Astrocyte (in vitro differentiated cells and primary cell): ENCODE measurements at regions not wholly inside any gene's neighbourhood (a gene's known extent, or its start where the extent isn't known, plus 50 kb on each side); places are given as distances from the start of the nearest gene placed in this dataset.

Experiments used
- DNase-seq: peaks from one replicate; pipeline ENCODE4 v3.0.0-alpha.2; 2010; ENCODE audit warnings: low read depth
- FAIRE-seq: peaks from 2 replicates; lab custom pipeline; 2011; peaks lifted over from hg19 to GRCh38; lab: Jason Lieb, UNC
- H2AFZ ChIP-seq: 2 replicates; pipeline ENCODE4 v1.6.0; 2012; ENCODE audit warnings: low read depth, low read length, inconsistent platforms
- H3K27ac ChIP-seq: 2 replicates; pipeline ENCODE4 v1.5.1; 2011; ENCODE audit warnings: low read depth, low read length, inconsistent platforms
- H3K27me3 ChIP-seq: 2 replicates; pipeline ENCODE4 v1.6.0; 2011; ENCODE audit warnings: low read length, inconsistent platforms; ENCODE audit not compliant: insufficient read depth
- H3K36me3 ChIP-seq: 2 replicates; pipeline ENCODE4 v1.5.1; 2011; ENCODE audit warnings: low read length, inconsistent platforms; ENCODE audit not compliant: insufficient read depth
- H3K4me1 ChIP-seq: 2 replicates; pipeline ENCODE4 v1.5.1; 2011; ENCODE audit warnings: low read length, inconsistent platforms; ENCODE audit not compliant: insufficient read depth
- H3K4me2 ChIP-seq: 2 replicates; pipeline ENCODE4 v1.6.0; 2012; ENCODE audit warnings: low read length, inconsistent platforms
- H3K4me3 ChIP-seq: 2 replicates; pipeline ENCODE4 v1.5.1; 2011; ENCODE audit warnings: low read depth, mild to moderate bottlenecking, low read length, inconsistent platforms; ENCODE audit not compliant: insufficient read depth
- H3K79me2 ChIP-seq: 2 replicates; pipeline ENCODE4 v1.6.0; 2012; ENCODE audit warnings: mild to moderate bottlenecking, low read length, inconsistent platforms; ENCODE audit not compliant: insufficient read depth
- H3K9ac ChIP-seq: 2 replicates; pipeline ENCODE4 v1.6.0; 2012; ENCODE audit warnings: mild to moderate bottlenecking, low read length, inconsistent platforms
- H3K9me3 ChIP-seq: 2 replicates; pipeline ENCODE4 v1.5.1; 2012; ENCODE audit warnings: low read depth, mild to moderate bottlenecking, low read length, inconsistent platforms; ENCODE audit not compliant: insufficient read depth
- H4K20me1 ChIP-seq: 2 replicates; pipeline ENCODE4 v1.6.0; 2012; ENCODE audit warnings: low read length, inconsistent platforms; ENCODE audit not compliant: insufficient read depth
- H3K27ac Mint-ChIP-seq: one replicate; pipeline ENCODE4 v1.8.0; 2021; ENCODE audit warnings: mild to moderate bottlenecking, mixed read lengths; ENCODE audit not compliant: unreplicated experiment
- H3K27me3 Mint-ChIP-seq: one replicate; pipeline ENCODE4 v1.8.0; 2021; ENCODE audit warnings: low read depth, mixed read lengths; ENCODE audit not compliant: unreplicated experiment
- H3K36me3 Mint-ChIP-seq: one replicate; pipeline ENCODE4 v1.8.0; 2021; ENCODE audit warnings: low read depth, mixed read lengths; ENCODE audit not compliant: unreplicated experiment
- H3K4me1 Mint-ChIP-seq: one replicate; pipeline ENCODE4 v1.8.0; 2021; ENCODE audit warnings: low read depth, mixed read lengths; ENCODE audit not compliant: unreplicated experiment
- H3K4me3 Mint-ChIP-seq: one replicate; pipeline ENCODE4 v1.8.0; 2021; ENCODE audit warnings: mild to moderate bottlenecking, moderate library complexity, mixed read lengths; ENCODE audit not compliant: unreplicated experiment
- H3K9me3 Mint-ChIP-seq: one replicate; pipeline ENCODE4 v1.8.0; 2021; ENCODE audit warnings: mild to moderate bottlenecking, mixed read lengths; ENCODE audit not compliant: unreplicated experiment
- CTCF ChIP-seq: IDR thresholded peaks from 2 replicates; pipeline ENCODE4 v1.5.1; 2011; ENCODE audit warnings: low read depth, mild to moderate bottlenecking, inconsistent platforms, low read length, moderate library complexity; ENCODE audit not compliant: insufficient read depth
- EZH2 ChIP-seq: IDR thresholded peaks from 2 replicates; pipeline ENCODE4 v1.6.1; 2012; ENCODE audit warnings: mild to moderate bottlenecking, low read length, inconsistent platforms; ENCODE audit not compliant: insufficient read depth

GRCh38 chr6:4287372-4287771 lies 152.0 kb upstream of the ECI2 start:
- Mint-ChIP-seq H3K4me1 (peaks cover 13% of the 10 kb centered on the region), H3K27me3 (peaks cover 4% of the 10 kb centered on the region), H3K27ac (no peak overlapping the region), H3K36me3 (no peaks in the 10 kb centered on the region), H3K9me3 (peaks cover 2% of the 10 kb centered on the region), H3K4me3 (no peak overlapping the region)
- DNase-seq (no peak), FAIRE-seq (no peak)
- Histone ChIP-seq H2AFZ (no peak overlapping the region), H3K79me2 (no peaks in the 10 kb centered on the region), H3K9ac (no peak overlapping the region), H3K4me2 (no peak overlapping the region), H3K36me3 (no peaks in the 10 kb centered on the region), H3K9me3 (no peaks in the 10 kb centered on the region), H4K20me1 (no peaks in the 10 kb centered on the region), H3K27me3 (peaks cover 17% of the 10 kb centered on the region), H3K4me1 (no peaks in the 10 kb centered on the region), H3K4me3 (no peak overlapping the region), H3K27ac (no peak overlapping the region)
- no peak for TF ChIP-seq EZH2
- no peak for TF ChIP-seq CTCF

GRCh38 chr6:4282926-4283325 lies 147.6 kb upstream of the ECI2 start:
- H3K9ac ChIP-seq = no peak overlapping the region
- H3K27ac ChIP-seq = no peak overlapping the region
- H3K9me3 Mint-ChIP-seq = peaks cover 7% of the 10 kb centered on the region
- peaks cover 22% of the 10 kb centered on the region for H3K27me3 ChIP-seq
- no peak overlapping the region for H3K4me3 ChIP-seq
- H3K36me3 Mint-ChIP-seq = no peaks in the 10 kb centered on the region
- H3K9me3 ChIP-seq = no peaks in the 10 kb centered on the region
- no peak for FAIRE-seq
- H4K20me1 ChIP-seq = no peaks in the 10 kb centered on the region
- no peak overlapping the region for H3K4me2 ChIP-seq
- H3K4me3 Mint-ChIP-seq = no peak overlapping the region
- no peaks in the 10 kb centered on the region for H3K79me2 ChIP-seq
- peaks cover 19% of the 10 kb centered on the region for H3K4me1 ChIP-seq
- H2AFZ ChIP-seq = no peak overlapping the region
- no peaks in the 10 kb centered on the region for H3K36me3 ChIP-seq
- H3K4me1 Mint-ChIP-seq = peaks cover 23% of the 10 kb centered on the region
- H3K27ac Mint-ChIP-seq = no peak overlapping the region
- TF ChIP-seq CTCF (no peak), EZH2 (no peak)
- DNase-seq = no peak
- H3K27me3 Mint-ChIP-seq = peaks cover 8% of the 10 kb centered on the region

- Mint-ChIP-seq H3K36me3 (no peaks in the 10 kb centered on the region), H3K27ac (peak overlapping the region; percentile 50), H3K4me3 (peak overlapping the region; percentile 58), H3K27me3 (peaks cover 5% of the 10 kb centered on the region), H3K4me1 (peaks cover 23% of the 10 kb centered on the region), H3K9me3 (peaks cover 10% of the 10 kb centered on the region)
- H3K4me2 ChIP-seq = peak overlapping the region; percentile 84
- H4K20me1 ChIP-seq = no peaks in the 10 kb centered on the region
- no peak overlapping the region for H3K9ac ChIP-seq
- peaks cover 19% of the 10 kb centered on the region for H3K4me1 ChIP-seq
- no peaks in the 10 kb centered on the region for H3K9me3 ChIP-seq
- H3K27ac ChIP-seq = no peak overlapping the region
- H3K4me3 ChIP-seq = peak overlapping the region; percentile 54
- DNase-seq (peak; percentile 72), FAIRE-seq (no peak)
- H2AFZ ChIP-seq = peak overlapping the region; percentile 67
- H3K36me3 ChIP-seq = no peaks in the 10 kb centered on the region
- TF ChIP-seq EZH2 (peak; percentile 47), CTCF (no peak)
- peaks cover 21% of the 10 kb centered on the region for H3K27me3 ChIP-seq
- no peaks in the 10 kb centered on the region for H3K79me2 ChIP-seq
These were observed 146.2 kb upstream of the ECI2 start for GRCh38 chr6:4281341-4282293.
